Ovary (tissue), 7 donors: ENCODE measurements at regions not wholly inside any gene's neighbourhood (a gene's known extent, or its start where the extent isn't known, plus 50 kb on each side); places are given as distances from the start of the nearest gene placed in this dataset.
"Not testable (repeated sequence)": the region's sequence is repeated elsewhere in the genome, so short reads cannot be mapped to it uniquely, and the experiment has no call there.

Experiments used
- DNase-seq, 5 donors: peaks; one replicate each; pipeline ENCODE4 v3.0.0-alpha.2; 2019 to 2020
- H3K27ac ChIP-seq, 2 donors: fragments of 200-600 bp; one replicate each; pipeline versions ENCODE4 v1.5.1 to v1.8.0; 2019 to 2022
- H3K27me3 ChIP-seq: fragments of 200-600 bp; one replicate; pipeline ENCODE4 v1.8.0; 2022
- H3K36me3 ChIP-seq: fragments of 200-600 bp; sonication (generic); one replicate; pipeline ENCODE4 v1.5.1; 2019
- H3K4me1 ChIP-seq: one replicate; pipeline ENCODE4 v1.8.1; 2013; ENCODE audit warnings: mild to moderate bottlenecking, moderate library complexity; ENCODE audit not compliant: insufficient read depth
- H3K4me3 ChIP-seq: fragments of 200-600 bp; sonication (generic); one replicate; pipeline ENCODE4 v1.5.1; 2017
- H3K9me3 ChIP-seq, 2 donors: fragments of 200-600 bp in 1 of 2; sonication (generic) in 1 of 2; one replicate each; pipeline versions ENCODE4 v1.5.1 to v1.8.1; 2013 to 2019; ENCODE audit warnings: mild to moderate bottlenecking in 1 of 2, moderate library complexity in 1 of 2
- EP300 ChIP-seq: sonication (generic); formaldehyde crosslinking; IDR thresholded peaks from one replicate; pipeline ENCODE4 v1.6.1; 2017; ENCODE audit warnings: antibody characterized with exemption
- POLR2A ChIP-seq: fragments of 450-650 bp; IDR thresholded peaks from one replicate; pipeline ENCODE4 v1.6.1; 2017; ENCODE audit warnings: antibody characterized with exemption, mild to moderate bottlenecking, moderate library complexity
- WGBS, 3 donors: extraction: QIAGEN DNeasy Blood & Tissue Kit in 1 of 3; methylation state at CpG; one replicate each; pipeline versions ENCODE4 v1.1.5 to v1.1.7; 2013 to 2017; 5-methylcytosine and 5-hydroxymethylcytosine counted together
- intact Hi-C, 4 donors: fragments of 100-400 bp; cut with DNase I; formaldehyde crosslinking; loops; one replicate each; pipeline versions ENCODE4 v1.11.0 to v1.15.1; 2022 to 2023
- TF ChIP-seq, protein P1 (sequence below), 3 donors: fragments of 450-650 bp in 2 of 3; fragments of 200-600 bp in 1 of 3; IDR thresholded peaks; one replicate each; pipeline versions ENCODE4 v1.5.1 to v1.8.0; 2016 to 2022; ENCODE audit warnings: antibody characterized with exemption in 3 of 3, mild to moderate bottlenecking in 1 of 3
- donor health status: DM: no; HTN: no; CAD: no; lungs with moderate emphysema.
- donor health status: DM: no; HTN: no; CAD: no.
- donor health status: Bipolar disorder and iron deficiency.
- donor health status: DM: no; HTN: no; CAD: no.
- donor health status: DM: yes; HTN: yes; CAD: no.

DNA sequence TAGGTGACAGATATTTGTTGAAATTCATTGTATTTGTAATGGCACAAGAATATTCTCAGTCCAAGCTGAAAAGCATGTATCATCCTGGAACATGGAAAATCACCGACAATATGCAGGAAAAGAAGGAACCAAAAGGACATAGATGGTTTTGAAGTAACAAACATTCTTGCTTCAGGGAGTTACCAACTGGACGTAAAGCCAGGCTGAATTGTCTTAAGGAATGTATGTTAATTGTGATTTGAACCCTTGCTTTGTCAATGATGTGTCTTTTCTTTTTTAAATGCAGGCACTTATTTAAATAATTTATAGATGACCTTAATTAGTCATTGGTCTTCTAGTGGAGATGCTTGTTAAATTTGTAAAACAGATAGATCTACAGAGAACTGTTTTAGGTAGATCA, 489.4 kb upstream of the ZP4 start:
- TF ChIP-seq EP300 (no peak), POLR2A (no peak)
- TF ChIP-seq, protein P1, sequence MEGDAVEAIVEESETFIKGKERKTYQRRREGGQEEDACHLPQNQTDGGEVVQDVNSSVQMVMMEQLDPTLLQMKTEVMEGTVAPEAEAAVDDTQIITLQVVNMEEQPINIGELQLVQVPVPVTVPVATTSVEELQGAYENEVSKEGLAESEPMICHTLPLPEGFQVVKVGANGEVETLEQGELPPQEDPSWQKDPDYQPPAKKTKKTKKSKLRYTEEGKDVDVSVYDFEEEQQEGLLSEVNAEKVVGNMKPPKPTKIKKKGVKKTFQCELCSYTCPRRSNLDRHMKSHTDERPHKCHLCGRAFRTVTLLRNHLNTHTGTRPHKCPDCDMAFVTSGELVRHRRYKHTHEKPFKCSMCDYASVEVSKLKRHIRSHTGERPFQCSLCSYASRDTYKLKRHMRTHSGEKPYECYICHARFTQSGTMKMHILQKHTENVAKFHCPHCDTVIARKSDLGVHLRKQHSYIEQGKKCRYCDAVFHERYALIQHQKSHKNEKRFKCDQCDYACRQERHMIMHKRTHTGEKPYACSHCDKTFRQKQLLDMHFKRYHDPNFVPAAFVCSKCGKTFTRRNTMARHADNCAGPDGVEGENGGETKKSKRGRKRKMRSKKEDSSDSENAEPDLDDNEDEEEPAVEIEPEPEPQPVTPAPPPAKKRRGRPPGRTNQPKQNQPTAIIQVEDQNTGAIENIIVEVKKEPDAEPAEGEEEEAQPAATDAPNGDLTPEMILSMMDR (IDR thresholded peaks at IDR 0.05), result no peak
- Histone ChIP-seq H3K4me1 (no peaks in the 10 kb centered on the region), H3K4me3 (no peak overlapping the region), H3K9me3 (no peaks in the 10 kb centered on the region), H3K27me3 (no peaks in the 10 kb centered on the region), H3K36me3 (no peaks in the 10 kb centered on the region), H3K27ac (no peak overlapping the region)
- no peak for DNase-seq
- intact Hi-C loops, result no loop called here
- 79 to 94% (median 88%) methylated on average over 2 of the region's 2 CpGs for WGBS, 3 donors

DNA sequence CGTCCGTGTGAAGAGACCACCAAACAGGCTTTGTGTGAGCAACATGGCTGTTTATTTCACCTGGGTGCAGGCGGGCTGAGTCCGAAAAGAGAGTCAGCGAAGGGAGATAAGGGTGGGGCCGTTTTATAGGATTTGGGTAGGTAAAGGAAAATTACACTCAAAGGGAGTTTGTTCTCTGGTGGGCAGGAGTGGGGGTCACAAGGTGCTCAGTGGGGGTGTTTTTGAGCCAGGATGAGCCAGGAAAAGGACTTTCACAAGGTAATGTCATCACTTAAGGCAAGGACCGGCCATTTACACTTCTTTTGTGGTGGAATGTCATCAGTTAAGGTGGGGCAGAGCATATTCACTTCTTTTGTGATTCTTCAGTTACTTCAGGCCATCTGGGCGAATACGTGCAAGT, 488.7 kb upstream of the ZP4 start:
- H3K9me3 ChIP-seq, H3K4me1 ChIP-seq, H3K36me3 ChIP-seq, H3K4me3 ChIP-seq, H3K27me3 ChIP-seq, H3K27ac ChIP-seq, DNase-seq, intact Hi-C loops: not testable (repeated sequence)
- WGBS, 3 donors, result 93 to 95% (median 95%) methylated on average over 8 to 9 of the region's 9 CpGs

DNA sequence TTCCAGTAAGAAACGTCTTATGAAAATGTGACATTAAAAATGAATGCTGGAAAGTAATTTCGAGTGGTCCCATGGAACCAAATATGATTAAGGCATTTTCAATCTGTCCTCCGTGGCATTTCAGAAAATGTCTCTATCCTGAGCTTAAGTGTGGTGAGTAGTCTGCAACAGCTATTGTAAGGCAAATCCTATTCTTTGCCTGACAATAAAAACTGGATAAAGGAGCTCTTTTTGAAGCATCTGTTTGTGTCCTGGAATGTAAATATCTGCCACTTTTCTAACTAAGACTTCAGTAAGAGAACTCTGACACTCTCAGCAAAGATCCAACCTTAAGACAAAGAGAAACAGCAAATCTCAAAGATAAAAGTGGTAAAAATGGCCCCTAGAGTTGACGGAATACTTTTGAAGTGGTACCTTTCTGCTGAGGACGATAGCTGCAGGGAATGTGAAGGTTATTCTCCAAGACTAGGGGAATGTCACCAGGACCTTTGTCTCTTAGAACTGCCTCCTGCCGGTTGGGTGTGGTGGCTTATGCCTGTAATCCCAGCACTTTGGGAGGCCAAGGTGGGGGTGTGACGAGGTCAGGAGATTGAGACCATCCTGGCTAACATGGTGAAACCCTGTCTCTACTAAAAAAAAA, 486.7 kb upstream of the ZP4 start:
- Histone ChIP-seq H3K4me3 (no peak overlapping the region), H3K4me1 (no peaks in the 10 kb centered on the region), H3K9me3 (no peaks in the 10 kb centered on the region), H3K36me3 (no peaks in the 10 kb centered on the region), H3K27me3 (no peaks in the 10 kb centered on the region), H3K27ac (no peak overlapping the region)
- intact Hi-C loops, result no loop called here
- 69 to 75% (median 71%) methylated on average over 7 of the region's 7 CpGs for WGBS, 3 donors
- DNase-seq, result no peak
- TF ChIP-seq, protein P1 (IDR thresholded peaks at IDR 0.05), result no peak
- no peak for TF ChIP-seq EP300
- no peak for TF ChIP-seq POLR2A

DNA sequence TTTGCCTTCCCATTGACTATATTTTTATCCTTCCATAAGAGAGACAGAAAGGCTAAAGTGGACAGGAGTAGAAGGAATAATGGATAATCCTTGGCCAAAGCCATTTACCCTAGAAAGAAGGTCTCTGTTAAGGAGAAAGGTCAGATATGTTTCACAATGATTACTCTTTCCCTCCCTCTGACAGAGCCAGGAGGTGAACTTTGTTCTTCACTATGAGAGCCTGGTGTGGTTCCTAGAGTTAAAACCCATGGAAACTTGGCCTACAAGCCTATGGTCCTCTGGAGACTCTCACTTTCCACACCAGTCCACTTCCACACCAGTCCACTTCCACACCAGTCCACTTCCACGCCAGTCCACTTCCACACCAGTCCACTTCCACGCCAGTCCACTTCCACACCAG, 479.9 kb upstream of the ZP4 start:
- TF ChIP-seq EP300 (no peak), POLR2A (no peak)
- TF ChIP-seq, protein P1 (IDR thresholded peaks at IDR 0.05), result no peak
- Histone ChIP-seq H3K27me3 (no peaks in the 10 kb centered on the region), H3K4me3 (no peak overlapping the region), H3K4me1 (no peaks in the 10 kb centered on the region), H3K27ac (no peak overlapping the region), H3K36me3 (no peaks in the 10 kb centered on the region), H3K9me3 (no peaks in the 10 kb centered on the region)
- no peak for DNase-seq
- intact Hi-C loops, result no loop called here
- 80 to 89% (median 85%) methylated on average over 2 of the region's 2 CpGs for WGBS, 3 donors

DNA sequence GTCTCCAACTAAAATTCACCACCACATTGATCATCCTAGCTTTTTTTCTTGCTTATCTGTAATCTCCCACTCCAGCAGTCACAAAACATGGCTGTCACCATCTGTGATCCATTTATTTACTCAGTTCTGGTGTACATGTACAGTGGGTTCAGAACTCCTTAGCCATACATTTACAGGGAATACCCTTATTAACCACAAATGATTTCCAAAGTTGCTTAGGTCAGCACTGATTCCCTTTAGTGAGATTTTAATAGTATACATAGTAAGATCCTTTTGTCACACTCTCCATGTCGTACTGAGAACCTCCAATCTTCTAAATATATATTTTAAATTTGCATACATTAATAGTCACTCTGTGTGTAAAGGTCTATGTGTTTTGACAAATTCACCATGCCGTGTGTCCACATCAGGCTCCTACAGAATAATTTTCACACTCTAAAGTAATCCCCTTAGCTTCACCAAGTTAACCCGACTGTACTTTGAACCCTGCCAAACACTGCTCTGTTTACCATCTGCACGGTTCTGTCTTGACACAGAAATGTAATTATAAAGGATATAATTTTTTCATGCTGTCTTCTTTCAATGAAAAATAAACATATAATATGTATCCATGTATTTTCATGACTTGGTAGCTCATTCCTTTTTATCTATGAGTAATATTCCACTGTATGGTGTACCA, 473.6 kb upstream of the ZP4 start:
- no peaks in the 10 kb centered on the region for H3K9me3 ChIP-seq
- H3K4me1 ChIP-seq, result no peaks in the 10 kb centered on the region
- no peak overlapping the region for H3K4me3 ChIP-seq
- H3K36me3 ChIP-seq, result no peaks in the 10 kb centered on the region
- TF ChIP-seq, protein P1 (IDR thresholded peaks at IDR 0.05), result no peak
- TF ChIP-seq EP300 (no peak), POLR2A (no peak)
- no peaks in the 10 kb centered on the region for H3K27me3 ChIP-seq
- no peak for DNase-seq
- no peak overlapping the region for H3K27ac ChIP-seq
- intact Hi-C loops, result no loop called here
- 78 to 85% (median 80%) methylated on average over 4 of the region's 4 CpGs for WGBS, 3 donors
